ENCODE measurements at regions not wholly inside any gene's neighbourhood (a gene's known extent, or its start where the extent isn't known, plus 50 kb on each side); places are given as distances from the start of the nearest gene placed in this dataset.

DNA sequence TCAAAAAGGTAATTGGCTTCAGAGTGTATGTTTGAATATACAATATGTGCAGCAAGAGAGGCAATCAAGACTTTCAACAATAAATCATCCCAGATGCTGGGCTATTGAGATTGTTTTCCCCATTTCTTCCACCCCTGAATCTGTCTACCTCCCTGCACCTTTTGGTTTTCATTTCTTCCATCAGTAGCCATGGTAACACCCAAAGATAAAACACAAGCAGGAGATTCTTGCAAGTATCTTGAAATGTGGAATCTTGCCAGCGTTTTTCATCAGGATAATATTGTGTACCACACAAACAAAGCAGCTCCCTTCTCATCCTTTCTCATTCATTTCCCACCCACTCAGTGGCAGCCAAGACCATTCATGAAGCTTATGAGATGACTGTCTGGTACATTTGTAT lies 73.0 kb upstream of the NRSN1 start:
- H4K20me1 ChIP-seq (replicated peaks; ENCODE audit: control insufficient read depth, extremely low read depth, insufficient read depth, low read length), result no peaks in the 10 kb centered on the region
- dilution Hi-C loops (cut with MboI; ENCODE audit: extremely low pct_ligation_motif_present, low sequenced_read_pairs), result no loop called here
- POLR2A ChIA-PET, result no interaction called here

More for the DNA sequence above, 73.0 kb upstream of the NRSN1 start:
- Histone ChIP-seq H3K4me1 (ENCODE audit: control insufficient read depth, extremely low read depth, insufficient read depth, low read length) (no peaks in the 10 kb centered on the region), H2AFZ (ENCODE audit: low read depth, low read length) (no peak overlapping the region), H3K4me2 (ENCODE audit: insufficient read depth, low read length) (no peak overlapping the region), H3K4me3 (replicated peaks in 1 of 3; ENCODE audit: insufficient read depth in 1 of 3, low read depth in 1 of 3, low read length in 3 of 3) (no peak overlapping the region), H3K27ac (ENCODE audit: insufficient read depth, low read depth, low read length) (no peak overlapping the region), H3K36me3 (ENCODE audit: control insufficient read depth in 2 of 2, extremely low read depth in 1 of 2, insufficient read depth in 2 of 2, low read length in 2 of 2) (no peaks in the 10 kb centered on the region), H3K79me2 (ENCODE audit: control insufficient read depth, insufficient read depth, low read length) (no peaks in the 10 kb centered on the region), H3K9ac (replicated peaks; ENCODE audit: extremely low read depth, insufficient read depth, low read length) (no peak overlapping the region), H3K9me3 (replicated peaks; ENCODE audit: control insufficient read depth, insufficient read depth, low read length) (no peaks in the 10 kb centered on the region), H3K9me1 (replicated peaks; ENCODE audit: control insufficient read depth, extremely low read depth, insufficient read depth, low read length) (no peaks in the 10 kb centered on the region), H3K27me3 (ENCODE audit: control insufficient read depth in 2 of 2, insufficient read depth in 2 of 2, low read length in 2 of 2) (no peaks in the 10 kb centered on the region)
- no TSS peak for BruUV-seq (replicated peaks)
- CTCF ChIA-PET, result no interaction called here
- DNase-seq (ENCODE audit: low read depth, low spot score), result no peak
- no peak for FAIRE-seq
- TF ChIP-seq EZH2 (IDR thresholded peaks at IDR 0.05; ENCODE audit: borderline replicate concordance, low read depth, low read length, severe bottlenecking) (no peak), GATA2 (IDR thresholded peaks at IDR 0.05; ENCODE audit: insufficient read depth, insufficient read length, low read depth, low read length) (no peak), FOS (IDR thresholded peaks at IDR 0.05; ENCODE audit: borderline replicate concordance, insufficient read depth, low read length) (no peak), CTCF (IDR thresholded peaks at IDR 0.05; ENCODE audit: extremely low read depth in 1 of 2, insufficient read depth in 1 of 2, low read depth in 1 of 2, low read length in 2 of 2) (no peak), MYC (IDR thresholded peaks at IDR 0.05; ENCODE audit: low read depth, low read length) (no peak), JUN (IDR thresholded peaks at IDR 0.05; ENCODE audit: borderline replicate concordance, insufficient read depth, insufficient read length, low read depth) (no peak), POLR2A (IDR thresholded peaks at IDR 0.05; ENCODE audit: low read depth, low read length) (no peak)
- TF ChIP-seq, protein P1, sequence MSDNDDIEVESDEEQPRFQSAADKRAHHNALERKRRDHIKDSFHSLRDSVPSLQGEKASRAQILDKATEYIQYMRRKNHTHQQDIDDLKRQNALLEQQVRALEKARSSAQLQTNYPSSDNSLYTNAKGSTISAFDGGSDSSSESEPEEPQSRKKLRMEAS (IDR thresholded peaks at IDR 0.05; ENCODE audit: insufficient read depth, insufficient read length), result no peak
- intact Hi-C loops (cut with micrococcal nuclease), result no loop called here
